HG02610 (cell line): ENCODE measurements at regions not wholly inside any gene's neighbourhood (a gene's known extent, or its start where the extent isn't known, plus 50 kb on each side); places are given as distances from the start of the nearest gene placed in this dataset.
"Not testable (repeated sequence)": the region's sequence is repeated elsewhere in the genome, so short reads cannot be mapped to it uniquely, and the experiment has no call there.

Source experiments
- ATAC-seq: cut with Tn5 transposase; IDR thresholded peaks from one replicate; pipeline ENCODE4 v1.9.1; 2021; ENCODE audit warnings: mild to moderate bottlenecking, moderate library complexity; ENCODE audit not compliant: unreplicated experiment

DNA sequence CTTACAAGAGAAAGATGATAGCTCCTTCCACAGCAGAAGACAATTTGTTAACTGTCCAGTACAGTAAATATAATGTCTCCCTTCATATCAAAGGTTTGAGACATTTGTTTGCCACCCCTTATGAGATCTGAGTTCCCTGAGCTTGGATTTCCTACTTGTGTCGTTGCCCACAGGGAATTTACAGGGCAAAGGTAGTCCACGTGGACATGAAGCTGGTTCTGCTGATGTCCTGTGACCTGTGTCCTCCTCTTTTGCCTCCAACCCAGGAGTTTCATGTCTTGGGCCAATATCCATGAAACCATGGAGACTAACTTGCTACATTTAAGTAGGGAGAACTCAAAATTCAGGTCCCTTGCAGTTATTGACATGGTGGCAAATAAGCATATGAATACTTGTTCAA lies 172.2 kb upstream of the KCTD7 start:
- not testable (repeated sequence) for ATAC-seq

DNA sequence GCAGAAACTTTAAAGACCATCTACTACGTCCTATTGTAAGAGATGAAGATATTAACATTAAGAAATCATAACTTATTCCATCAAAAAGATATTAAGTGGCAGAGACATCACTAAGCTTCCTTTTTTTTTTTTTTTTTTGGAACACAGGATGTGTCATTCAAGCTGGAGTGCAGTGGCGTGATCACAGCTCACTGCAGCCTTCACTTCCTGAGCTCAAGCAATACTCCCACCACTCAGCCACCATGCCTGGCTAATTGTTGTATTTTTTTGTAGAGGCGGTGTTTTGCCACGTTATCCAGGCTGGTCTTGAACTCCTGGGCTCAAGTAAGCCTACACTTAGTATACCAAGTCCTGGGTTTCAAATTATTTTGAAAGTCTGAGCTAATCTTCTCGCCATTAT lies 169.7 kb upstream of the KCTD7 start:
- ATAC-seq, result not testable (repeated sequence)

DNA sequence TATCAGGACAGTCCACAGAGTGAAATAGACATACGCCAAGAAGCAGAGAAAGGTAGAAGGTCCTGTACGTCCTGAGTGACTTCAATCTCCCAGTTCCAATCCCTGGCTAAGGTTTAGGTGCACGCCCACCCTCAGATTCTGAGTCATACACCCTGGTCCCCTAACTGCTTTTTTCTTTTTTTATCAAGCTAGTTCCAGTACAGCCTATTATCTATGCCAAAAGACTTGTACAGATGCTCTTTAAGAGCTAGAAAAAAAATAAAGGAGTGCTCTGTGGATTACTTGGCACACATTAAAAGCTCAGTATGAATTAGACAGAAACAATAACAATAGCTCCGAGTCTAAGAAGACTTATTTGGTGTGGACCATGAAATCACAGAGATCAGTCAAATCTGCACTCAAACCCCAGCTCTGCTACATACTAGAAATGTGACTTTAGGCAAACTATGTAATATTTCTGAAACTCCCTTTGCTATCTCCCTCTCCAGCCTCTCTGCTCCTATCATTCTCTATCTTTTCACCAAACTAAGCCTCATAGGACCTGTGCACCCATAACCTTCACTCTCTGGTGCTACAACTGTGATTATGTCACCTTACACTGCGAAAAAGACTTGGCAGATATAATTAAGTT lies 168.8 kb upstream of the KCTD7 start:
- not testable (repeated sequence) for ATAC-seq

DNA sequence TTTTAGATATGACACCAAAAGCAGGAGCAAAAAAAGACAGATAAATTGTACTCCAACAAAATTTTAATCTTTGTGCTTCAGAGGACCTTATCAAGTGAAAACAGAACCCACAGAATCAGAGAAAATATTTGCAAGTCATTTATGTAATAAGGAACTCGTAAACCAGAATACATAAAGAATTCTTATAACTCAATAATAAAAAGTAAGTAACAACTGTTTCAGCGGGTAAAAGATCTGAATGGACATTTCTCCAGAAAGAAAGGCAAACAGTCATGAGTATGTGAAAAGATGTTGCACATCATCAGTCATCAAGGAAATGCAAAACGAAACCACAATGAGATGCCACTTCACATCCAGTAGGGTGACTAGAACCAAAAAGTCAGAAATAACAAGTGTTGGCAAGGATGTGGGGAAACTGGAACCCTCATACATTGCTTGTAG lies 167.7 kb upstream of the KCTD7 start:
- ATAC-seq, result no peak

DNA sequence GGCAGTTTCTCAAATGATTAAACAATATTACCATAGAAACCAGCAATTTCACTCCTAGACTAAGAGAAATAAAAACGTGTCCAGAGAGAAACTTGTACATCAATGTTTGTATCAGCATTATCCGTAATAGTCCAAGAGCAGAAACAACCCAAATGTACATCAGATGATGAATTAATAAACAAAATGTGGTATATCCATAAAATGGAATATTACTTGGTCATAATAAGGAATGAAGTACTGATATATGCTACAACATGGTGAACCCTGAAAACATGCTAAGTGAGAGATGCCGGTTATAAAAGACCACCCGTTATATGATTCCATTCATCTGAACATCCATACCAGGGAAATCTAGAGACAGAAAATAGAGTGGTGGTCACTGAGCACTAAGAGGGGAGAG lies 167.3 kb upstream of the KCTD7 start:
- ATAC-seq, result not testable (repeated sequence)

DNA sequence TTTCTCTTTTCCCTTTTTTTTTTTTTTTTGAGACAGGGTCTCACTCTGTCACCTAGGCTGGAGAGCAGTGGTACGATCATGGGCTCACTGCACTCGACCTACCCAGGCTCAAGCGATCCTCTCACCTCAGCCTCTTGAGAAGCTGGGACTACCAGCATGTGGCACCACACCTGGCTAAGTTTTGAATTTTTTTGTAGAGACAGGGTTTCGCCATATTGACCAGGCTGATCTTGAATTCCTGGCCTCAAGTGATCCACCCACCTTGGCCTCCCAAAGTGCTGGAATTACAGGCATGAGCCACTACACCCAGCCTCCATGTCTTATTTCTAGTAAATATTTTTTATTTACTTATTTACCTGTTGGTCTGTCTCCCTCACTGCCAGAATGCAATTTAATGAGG lies 165.8 kb upstream of the KCTD7 start:
- ATAC-seq, result not testable (repeated sequence)

DNA sequence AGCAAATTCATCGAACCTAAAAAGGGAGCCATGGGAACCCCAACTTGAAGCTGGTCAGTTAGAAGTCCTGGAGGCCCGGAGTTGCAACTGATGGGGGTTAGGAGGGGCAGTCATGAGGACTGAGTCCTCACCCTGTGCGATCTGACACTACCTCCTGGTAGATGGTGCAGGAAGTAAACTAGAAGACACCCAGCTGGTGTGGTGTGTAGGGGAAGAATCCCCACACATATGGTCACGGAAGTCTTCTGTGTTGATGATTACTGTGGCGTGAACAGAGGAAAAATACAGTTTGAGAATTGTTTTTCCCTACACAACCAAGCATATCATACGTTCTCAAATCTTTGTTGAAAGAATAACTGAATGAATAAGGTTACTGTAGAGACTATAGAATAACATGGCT lies 164.6 kb upstream of the KCTD7 start:
- peak; percentile 70 for ATAC-seq

DNA sequence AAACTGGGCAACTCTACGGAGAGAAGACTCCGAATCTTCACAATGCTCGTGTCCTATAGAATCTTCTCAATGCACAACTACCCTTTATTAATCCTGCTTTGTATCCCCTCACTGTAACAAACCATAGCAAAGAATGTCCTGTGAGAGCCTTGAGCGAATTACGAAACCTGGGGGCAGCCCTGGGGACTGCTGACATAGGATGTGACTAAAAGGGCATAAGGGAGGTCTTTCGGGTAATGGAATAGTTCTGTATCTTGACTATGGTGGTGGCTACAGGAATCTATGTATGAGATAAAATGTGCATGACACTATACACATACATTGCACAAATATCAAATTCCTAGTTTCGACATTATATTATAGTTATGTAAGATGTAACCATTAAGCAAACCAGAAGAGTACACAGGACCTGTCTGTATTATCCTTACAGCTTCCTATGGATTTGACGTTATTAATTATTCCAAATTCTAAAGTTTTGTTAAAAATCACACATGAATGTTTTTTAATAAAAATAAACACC lies 162.5 kb upstream of the KCTD7 start:
- no peak for ATAC-seq

DNA sequence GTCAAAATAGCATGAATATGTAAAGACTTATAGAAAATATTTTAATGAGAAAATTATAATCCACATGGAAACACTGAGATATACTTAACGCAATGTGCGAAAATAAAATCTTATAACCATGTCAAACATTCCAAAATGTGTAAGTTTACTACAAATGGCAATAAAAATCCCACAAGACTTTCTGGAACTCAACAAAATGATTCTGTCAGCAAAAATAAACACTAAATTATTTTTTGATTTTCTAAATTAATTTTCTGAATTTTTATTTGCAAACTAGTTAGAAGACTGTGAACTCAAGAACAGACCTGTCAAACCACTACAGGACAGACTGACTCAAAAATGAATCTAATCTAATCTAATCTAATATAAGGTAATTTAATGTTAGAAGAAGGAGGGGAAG lies 160.8 kb upstream of the KCTD7 start:
- no peak for ATAC-seq

DNA sequence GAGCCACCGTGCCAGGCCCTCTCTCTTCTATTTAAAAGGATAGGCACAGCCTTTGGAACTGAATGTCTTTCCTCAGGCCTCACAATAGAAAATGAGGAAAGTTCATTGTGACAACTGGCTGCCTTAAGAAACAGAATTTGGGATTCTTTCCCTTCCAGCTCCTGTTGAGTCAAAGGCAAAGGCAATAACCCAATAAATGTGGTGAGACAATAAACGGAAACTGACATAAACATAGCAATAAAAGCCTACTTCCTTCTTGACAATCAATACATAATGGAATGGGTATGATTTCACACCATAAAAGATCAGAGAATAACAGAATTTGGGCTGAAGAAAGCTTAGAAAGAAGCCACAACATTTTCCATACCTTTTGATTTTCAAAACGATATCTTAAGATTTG lies 155.6 kb upstream of the KCTD7 start:
- ATAC-seq, result not testable (repeated sequence)

DNA sequence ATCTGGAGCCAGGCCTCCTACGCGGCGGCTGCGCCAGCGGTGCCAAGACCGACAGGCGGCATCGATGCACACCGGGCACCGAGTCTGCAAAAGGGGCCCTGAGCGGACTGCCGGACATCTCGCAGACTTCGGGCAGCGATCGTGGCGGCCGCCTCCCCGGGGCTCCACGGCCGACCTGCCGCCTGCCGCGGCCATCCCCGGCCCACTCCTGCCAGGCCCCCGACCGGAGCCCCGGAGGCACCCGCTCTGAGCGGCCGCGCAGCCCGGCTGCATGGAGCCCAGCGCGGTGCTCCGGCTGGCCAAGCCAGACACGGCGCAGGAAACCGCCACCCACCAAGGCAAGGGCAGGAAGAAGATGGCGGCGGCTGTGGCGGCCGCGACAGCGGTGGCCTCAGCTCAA lies 154.2 kb upstream of the KCTD7 start:
- no peak for ATAC-seq

DNA sequence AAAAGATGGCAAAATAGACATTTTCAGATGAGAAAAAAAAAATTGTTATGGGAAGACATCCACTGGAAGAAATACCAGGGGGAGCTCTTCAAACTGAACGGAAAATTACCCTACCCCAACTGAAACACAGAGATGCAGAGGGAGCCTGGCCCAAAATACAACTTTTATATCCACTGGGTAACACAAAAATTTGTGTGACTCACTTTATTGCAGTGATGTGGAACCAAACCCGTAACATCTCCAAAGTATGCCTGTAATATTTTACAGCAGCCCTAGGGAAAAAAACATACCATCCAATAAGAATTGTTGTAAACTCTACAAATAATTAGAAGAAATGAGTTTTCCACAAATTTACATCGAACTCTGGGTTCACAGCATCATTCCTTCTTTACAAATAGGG lies 152.6 kb upstream of the KCTD7 start:
- ATAC-seq, result not testable (repeated sequence)

DNA sequence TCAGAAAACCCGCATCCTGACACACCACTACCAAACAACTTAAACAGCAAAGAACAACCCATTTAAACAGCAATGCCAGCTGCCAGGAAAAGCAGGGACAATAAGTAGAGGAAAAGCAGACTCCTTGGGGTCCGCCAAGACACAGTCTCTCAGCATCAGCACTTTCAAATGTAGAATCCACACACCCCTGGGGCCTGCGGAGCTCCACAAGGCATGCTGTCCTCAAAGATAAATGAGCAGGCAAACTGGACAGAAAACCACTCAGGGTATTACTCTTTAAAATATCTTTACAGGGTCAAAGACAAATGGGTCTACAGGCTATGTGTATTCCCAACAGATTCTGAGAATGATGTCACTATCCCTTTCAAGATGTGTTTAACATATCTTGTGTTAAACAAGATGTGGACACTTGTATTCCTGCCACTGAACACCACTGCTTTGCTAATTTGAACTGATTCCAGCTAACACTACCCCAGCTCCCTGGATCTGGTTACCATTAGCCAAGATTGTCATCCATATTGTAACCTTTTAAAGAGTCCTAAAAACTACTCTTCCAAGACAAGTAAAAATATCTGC lies 150.8 kb upstream of the KCTD7 start:
- ATAC-seq, result not testable (repeated sequence)

DNA sequence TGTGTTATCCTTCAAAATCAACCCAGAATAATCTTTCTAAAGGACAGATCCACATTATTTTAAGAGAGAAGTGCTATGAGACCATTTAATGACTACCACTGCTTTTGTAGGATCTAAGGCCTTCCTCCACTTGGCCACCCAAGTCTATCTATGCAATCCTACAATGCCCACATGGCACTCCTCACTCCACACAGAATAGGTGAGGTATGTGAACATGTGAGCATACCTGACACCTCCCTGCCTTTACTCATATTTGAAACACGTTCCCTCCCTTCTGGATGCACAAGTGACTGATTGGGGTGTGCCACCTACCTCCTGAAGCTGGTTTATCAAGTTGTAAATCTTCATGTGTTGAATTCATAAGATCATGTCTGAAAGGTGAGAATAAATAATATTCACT lies 147.5 kb upstream of the KCTD7 start:
- not testable (repeated sequence) for ATAC-seq

DNA sequence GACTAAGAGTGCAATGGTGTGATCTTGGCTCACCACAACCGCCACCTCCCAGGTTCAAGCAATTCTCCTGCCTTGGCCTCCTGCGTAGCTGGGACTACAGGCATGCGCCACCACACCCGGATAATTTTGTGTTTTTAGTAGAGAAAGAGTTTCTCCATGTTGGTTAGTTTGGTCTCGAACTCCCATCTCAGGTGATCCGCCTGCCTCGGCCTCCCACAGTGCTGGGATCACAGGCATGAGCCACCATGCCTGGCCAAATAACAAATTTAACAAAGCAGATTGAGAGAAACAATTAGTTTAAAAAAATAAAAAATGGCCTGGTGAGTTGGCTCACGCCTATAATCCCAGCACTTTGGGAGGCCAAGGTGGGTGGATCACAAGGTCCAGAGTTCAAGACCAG lies 139.6 kb upstream of the KCTD7 start:
- not testable (repeated sequence) for ATAC-seq

DNA sequence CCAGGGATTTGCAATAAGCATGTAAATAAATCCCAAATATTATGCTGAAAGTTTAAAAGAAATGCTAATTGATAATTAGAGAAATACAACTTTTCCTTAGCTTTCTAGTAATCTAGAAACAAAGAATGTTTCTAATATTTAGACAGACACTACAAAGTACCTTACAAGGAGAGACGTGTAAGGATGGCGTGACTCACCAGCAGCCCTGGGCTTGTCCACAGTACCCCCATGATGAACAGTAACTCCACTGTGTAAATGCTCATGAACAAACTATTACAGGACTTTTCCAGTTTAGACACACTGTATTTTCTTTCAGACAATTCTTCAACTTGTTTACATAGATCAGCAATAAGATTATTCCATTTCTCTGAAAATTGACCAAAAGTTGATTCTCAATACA lies 138.9 kb upstream of the KCTD7 start:
- not testable (repeated sequence) for ATAC-seq

DNA sequence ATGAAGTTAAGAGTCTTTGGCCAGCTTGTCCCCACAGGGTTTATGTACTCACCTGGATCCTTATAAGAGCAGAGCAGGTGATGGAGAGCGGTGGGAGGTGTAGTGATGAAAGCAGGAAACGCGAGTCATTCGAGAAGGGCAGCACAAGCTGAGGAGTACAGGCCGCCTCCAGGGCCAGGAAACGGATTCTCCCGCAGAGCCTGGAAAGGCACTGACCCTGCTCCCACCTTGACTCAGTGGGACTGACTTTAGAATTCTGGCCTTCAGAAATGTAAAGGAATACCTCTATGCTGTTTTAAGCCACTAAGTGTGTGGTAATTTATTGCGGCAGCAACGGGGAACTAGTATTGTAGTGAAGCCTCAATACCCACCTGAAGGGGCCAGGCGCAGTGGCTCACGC lies 137.7 kb upstream of the KCTD7 start:
- not testable (repeated sequence) for ATAC-seq

DNA sequence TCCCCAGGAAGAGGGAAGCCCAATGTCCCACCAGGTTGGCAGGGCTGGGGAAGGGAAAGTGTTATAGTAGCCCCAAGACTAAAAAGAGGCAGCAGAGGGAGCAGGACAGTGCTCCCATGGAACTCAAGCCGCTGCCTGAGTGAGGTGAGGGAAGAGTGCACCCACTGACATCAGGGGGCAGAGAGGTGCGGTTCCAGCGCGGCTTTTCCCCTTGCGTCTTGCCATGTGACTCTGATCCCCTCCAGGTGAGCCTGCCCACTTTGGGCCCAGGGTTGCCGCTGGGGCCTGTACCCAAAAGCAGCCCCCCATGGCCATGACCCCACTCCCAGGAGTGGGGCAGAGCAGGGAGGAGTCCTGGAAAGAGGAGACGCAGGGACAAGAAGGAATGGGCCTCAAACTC lies 136.3 kb upstream of the KCTD7 start:
- not testable (repeated sequence) for ATAC-seq

DNA sequence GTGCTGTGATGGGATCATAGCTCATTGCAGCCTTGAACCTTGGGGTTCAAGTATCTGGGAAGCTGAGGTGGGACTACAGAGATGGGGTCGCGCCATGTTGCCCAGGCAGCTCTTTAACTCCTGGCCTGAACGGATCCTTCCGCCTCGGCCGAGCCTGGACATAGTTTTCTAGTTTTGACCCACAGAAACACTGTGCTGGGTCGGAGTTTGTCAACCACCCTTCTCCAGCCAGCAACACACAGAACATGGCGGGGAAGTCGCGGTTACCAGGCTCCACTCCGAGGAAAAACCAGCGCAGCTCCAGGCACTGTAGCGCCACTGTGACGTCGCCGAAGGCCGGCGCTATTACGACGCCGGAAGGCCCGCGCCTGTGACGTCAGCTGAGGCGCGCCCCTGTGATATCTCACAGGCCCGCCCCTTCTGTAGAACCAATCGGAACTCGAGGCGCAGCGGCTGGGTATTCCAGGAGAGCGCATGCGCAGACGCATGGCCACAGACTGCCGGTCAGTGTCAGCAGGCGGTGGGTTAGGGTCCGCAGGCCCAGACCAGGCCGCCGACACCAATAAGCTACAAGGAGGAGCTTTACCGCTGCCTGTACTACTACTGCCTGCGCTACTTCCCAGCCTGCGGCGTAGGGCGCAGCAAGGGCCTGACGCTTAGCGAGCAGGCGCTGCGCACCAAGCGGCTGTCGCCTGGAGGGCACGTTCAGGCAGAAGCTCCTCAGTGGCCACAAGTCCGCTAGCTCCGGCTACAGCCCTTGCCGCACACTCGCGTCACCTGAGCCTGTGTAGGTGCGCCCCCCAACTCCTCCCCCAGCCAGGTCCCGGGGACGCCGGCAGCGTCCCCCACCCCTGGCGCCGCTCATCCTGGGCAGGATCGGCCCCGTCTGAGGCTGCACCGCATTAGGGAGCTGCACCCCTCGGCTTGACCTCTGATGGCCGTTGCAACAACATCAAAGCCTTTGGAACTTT lies 135.2 kb upstream of the KCTD7 start:
- ATAC-seq, result peak; percentile 99

DNA sequence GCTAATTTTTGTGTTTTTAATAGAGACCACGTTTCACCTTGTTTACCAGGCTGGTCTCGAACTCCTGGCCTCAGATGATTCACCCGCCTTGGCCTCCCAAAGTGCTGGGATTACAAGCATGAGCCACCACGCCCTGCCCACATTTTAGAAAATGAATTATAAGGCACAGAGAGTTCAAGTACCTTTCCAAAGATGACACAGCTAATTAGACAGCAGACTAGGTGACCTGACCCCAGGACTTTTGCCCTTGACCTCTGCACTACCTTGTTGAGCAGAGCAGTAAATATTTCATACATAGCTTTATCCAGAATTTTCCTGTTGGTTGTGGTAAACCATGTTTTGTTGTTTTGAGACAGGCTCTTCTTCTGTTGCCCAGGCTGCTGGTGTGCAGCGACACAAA lies 131.3 kb upstream of the KCTD7 start:
- ATAC-seq, result no peak

DNA sequence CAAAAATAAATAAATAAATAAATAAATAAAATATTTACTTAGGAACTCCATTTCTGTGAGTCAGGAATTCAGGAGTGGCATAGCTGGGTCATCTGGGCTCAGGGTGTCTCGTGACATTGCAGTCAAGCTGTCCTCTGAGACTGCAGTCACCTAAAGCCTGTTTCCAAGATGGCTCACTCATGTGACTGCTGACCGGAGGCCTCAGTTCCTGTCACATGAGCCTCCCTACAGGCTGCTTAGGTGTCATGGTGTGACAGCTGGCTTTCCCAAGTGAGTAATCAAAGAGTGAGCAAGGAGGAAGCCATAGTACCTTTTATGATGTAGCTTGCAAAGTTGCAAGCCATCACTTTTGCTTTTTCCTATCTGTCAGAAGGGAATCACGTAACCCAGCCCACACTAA lies 128.6 kb upstream of the KCTD7 start:
- ATAC-seq, result no peak
